Right lobe of liver (tissue), 6 donors: ENCODE measurements at regions not wholly inside any gene's neighbourhood (a gene's known extent, or its start where the extent isn't known, plus 50 kb on each side); places are given as distances from the start of the nearest gene placed in this dataset.

Experiments
- ATAC-seq, 4 donors: fragments of 200-7000 bp; cut with Tn5 transposase; one replicate each; pipeline ENCODE4 v1.9.1; 2020; ENCODE audit warnings: mild to moderate bottlenecking in 4 of 4, moderate library complexity in 4 of 4
- DNase-seq, 3 donors: peaks; one replicate each; pipeline ENCODE4 v3.0.0-alpha.2; 2020
- H3K27ac ChIP-seq, 3 donors: fragments of 200-600 bp; one replicate each; pipeline ENCODE4 v1.8.0; 2022
- H3K27me3 ChIP-seq, 2 donors: fragments of 200-600 bp; one replicate each; pipeline ENCODE4 v1.8.0; 2022
- H3K36me3 ChIP-seq, 4 donors: fragments of 200-600 bp; sonication (generic) in 1 of 4; one replicate each; pipeline versions ENCODE4 v1.5.1 to v1.8.0; 2017 to 2022; ENCODE audit warnings: control low read depth in 1 of 4
- H3K4me1 ChIP-seq, 4 donors: fragments of 200-600 bp; sonication (generic) in 1 of 4; one replicate each; pipeline versions ENCODE4 v1.5.1 to v1.8.0; 2017 to 2022; ENCODE audit warnings: control low read depth in 1 of 4
- H3K4me3 ChIP-seq, 3 donors: fragments of 200-600 bp; one replicate each; pipeline ENCODE4 v1.8.0; 2022
- H3K9me3 ChIP-seq, 4 donors: fragments of 200-600 bp; sonication (generic) in 1 of 4; one replicate each; pipeline versions ENCODE4 v1.5.1 to v1.8.0; 2017 to 2022; ENCODE audit warnings: control low read depth in 1 of 4
- CTCF ChIP-seq, 4 donors: fragments of 200-600 bp in 3 of 4; fragments of 450-650 bp in 1 of 4; IDR thresholded peaks; one replicate each; pipeline versions ENCODE4 v1.5.1 to v1.8.0; 2016 to 2022; ENCODE audit warnings: antibody characterized with exemption in 4 of 4, mild to moderate bottlenecking in 2 of 4
- POLR2A ChIP-seq: fragments of 450-650 bp; IDR thresholded peaks from one replicate; pipeline ENCODE4 v1.6.1; 2017; ENCODE audit warnings: antibody characterized with exemption, mild to moderate bottlenecking
- WGBS: methylation state at CpG from one replicate; pipeline ENCODE4 v1.1.6; 2018; ENCODE audit warnings: low coverage, low lambda C conversion rate; ENCODE audit not compliant: insufficient coverage; ENCODE audit errors: missing lambda C conversion rate; 5-methylcytosine and 5-hydroxymethylcytosine counted together
- intact Hi-C, 2 donors: fragments of 100-400 bp; cut with DNase I; formaldehyde crosslinking; loops; one replicate each; pipeline versions ENCODE4 v1.11.2 to v1.14.1; 2022
- donor health status: DM: no; HTN: yes; CAD: no.
- donor health status: DM: no; HTN: no; CAD: no.
- donor health status: DM: no; HTN: no; CAD: no.
- donor health status: DM: no; HTN: yes; CAD: no.
- donor health status: DM: no; HTN: yes; CAD: no.

- ATAC-seq = no peak
- Histone ChIP-seq H3K27ac (no peak overlapping the region), H3K27me3 (no peaks in the 10 kb centered on the region), H3K4me3 (no peak overlapping the region), H3K4me1 (no peaks in the 10 kb centered on the region), H3K9me3 (no peaks in the 10 kb centered on the region), H3K36me3 (no peaks in the 10 kb centered on the region)
- intact Hi-C loops = no loop called here
- TF ChIP-seq POLR2A (no peak), CTCF (IDR thresholded peaks at IDR 0.05) (no peak)
- no peak for DNase-seq
- 94% methylated on average over 3 of the region's 4 CpGs for WGBS
Measured at GRCh38 chr1:213568929-213569815, 418.6 kb upstream of the PROX1 start.

- intact Hi-C loops = no loop called here
- DNase-seq (no peak), ATAC-seq (no peak)
- Histone ChIP-seq H3K4me1 (no peaks in the 10 kb centered on the region), H3K9me3 (no peaks in the 10 kb centered on the region), H3K27me3 (no peaks in the 10 kb centered on the region), H3K36me3 (no peaks in the 10 kb centered on the region), H3K27ac (no peak overlapping the region), H3K4me3 (no peak overlapping the region)
- 77% methylated on average over 4 of the region's 4 CpGs for WGBS
- TF ChIP-seq CTCF (IDR thresholded peaks at IDR 0.05) = no peak
- TF ChIP-seq POLR2A = no peak
Measured at GRCh38 chr1:213569816-213570150, 418.0 kb upstream of the PROX1 start.

GRCh38 chr1:213570487-213570886 lies 417.3 kb upstream of the PROX1 start:
- Histone ChIP-seq H3K36me3 (no peaks in the 10 kb centered on the region), H3K9me3 (no peaks in the 10 kb centered on the region), H3K4me3 (no peak overlapping the region), H3K27me3 (no peaks in the 10 kb centered on the region), H3K4me1 (no peaks in the 10 kb centered on the region), H3K27ac (no peak overlapping the region)
- 65% methylated on average over 2 of the region's 2 CpGs for WGBS
- intact Hi-C loops = no loop called here
- DNase-seq = no peak
- TF ChIP-seq POLR2A (no peak), CTCF (IDR thresholded peaks at IDR 0.05) (no peak)
- ATAC-seq = peak in 1 of 4 donors; percentile 98

- 67% methylated on average over 1 of the region's 3 CpGs for WGBS
Measured at GRCh38 chr1:213571419-213571818, 416.4 kb upstream of the PROX1 start.

More at GRCh38 chr1:213571419-213571818, 416.4 kb upstream of the PROX1 start:
- intact Hi-C loops = no loop called here
- no peak for ATAC-seq
- H3K9me3 ChIP-seq = no peaks in the 10 kb centered on the region
- no peaks in the 10 kb centered on the region for H3K27me3 ChIP-seq
- TF ChIP-seq CTCF (IDR thresholded peaks at IDR 0.05) (no peak), POLR2A (no peak)
- no peaks in the 10 kb centered on the region for H3K4me1 ChIP-seq
- no peak overlapping the region for H3K4me3 ChIP-seq
- no peaks in the 10 kb centered on the region for H3K36me3 ChIP-seq
- DNase-seq = no peak
- no peak overlapping the region for H3K27ac ChIP-seq
